ACHN (cell line): ENCODE measurements at regions not wholly inside any gene's neighbourhood (a gene's known extent, or its start where the extent isn't known, plus 50 kb on each side); places are given as distances from the start of the nearest gene placed in this dataset.

ENCODE experiments used
- DNase-seq: peaks from one replicate; pipeline ENCODE4 v3.0.0-alpha.2; 2015
- in situ Hi-C: cut with HindIII; loops from 2 replicates; pipeline ENCODE4 v1.10.0; 2017; ENCODE audit warnings: low sequenced_read_pairs, low pct_ligation_motif_present, low pct_unique_long_range_greater_than_20kb

- DNase-seq: no peak
- in situ Hi-C loops: no loop called here
Observed at GRCh38 chr14:96975116-96975515, 177.9 kb downstream of the VRK1 start.

- no peak for DNase-seq
- in situ Hi-C loops: no loop called here
Observed at GRCh38 chr14:96978525-96979272, 181.5 kb downstream of the VRK1 start.

- in situ Hi-C loops: no loop called here
- DNase-seq: no peak
Observed at GRCh38 chr14:96979611-96980074, 182.5 kb downstream of the VRK1 start.

GRCh38 chr14:96980835-96981234 lies 183.7 kb downstream of the VRK1 start:
- DNase-seq: no peak
- in situ Hi-C loops: no loop called here

- no peak for DNase-seq
- in situ Hi-C loops: no loop called here
Observed at GRCh38 chr14:96986256-96987085, 189.3 kb downstream of the VRK1 start.

GRCh38 chr14:96987086-96987474 lies 189.9 kb downstream of the VRK1 start:
- in situ Hi-C loops: no loop called here
- DNase-seq: no peak

GRCh38 chr14:96987771-96988170 lies 190.6 kb downstream of the VRK1 start:
- DNase-seq: no peak

GRCh38 chr14:96989306-96989705 lies 192.1 kb downstream of the VRK1 start:
- DNase-seq: no peak
- in situ Hi-C loops: no loop called here

More at GRCh38 chr14:96987771-96988170, 190.6 kb downstream of the VRK1 start:
- in situ Hi-C loops: no loop called here

GRCh38 chr14:96991226-96991625 lies 194.0 kb downstream of the VRK1 start:
- in situ Hi-C loops: no loop called here
- DNase-seq: no peak

GRCh38 chr14:96994999-96995398 lies 197.8 kb downstream of the VRK1 start:
- DNase-seq: no peak
- in situ Hi-C loops: no loop called here

GRCh38 chr14:96997269-96997668 lies 200.1 kb downstream of the VRK1 start:
- DNase-seq: no peak
- in situ Hi-C loops: no loop called here

- in situ Hi-C loops: no loop called here
- DNase-seq: no peak
Observed at GRCh38 chr14:96997996-96998395, 200.8 kb downstream of the VRK1 start.

- DNase-seq: no peak
- in situ Hi-C loops: no loop called here
Observed at GRCh38 chr14:96999654-97000155, 202.5 kb downstream of the VRK1 start.

GRCh38 chr14:97002454-97002853 lies 205.3 kb downstream of the VRK1 start:
- no peak for DNase-seq
- in situ Hi-C loops: no loop called here

GRCh38 chr14:97005934-97006333 lies 208.8 kb downstream of the VRK1 start:
- DNase-seq: no peak
- in situ Hi-C loops: no loop called here

GRCh38 chr14:97010491-97011160 lies 213.4 kb downstream of the VRK1 start:
- no peak for DNase-seq
- in situ Hi-C loops: no loop called here

GRCh38 chr14:97013878-97014277 lies 216.7 kb downstream of the VRK1 start:
- in situ Hi-C loops: no loop called here

GRCh38 chr14:97021001-97021400 lies 223.8 kb downstream of the VRK1 start:
- no peak for DNase-seq
- in situ Hi-C loops: no loop called here

More at GRCh38 chr14:97013878-97014277, 216.7 kb downstream of the VRK1 start:
- DNase-seq: no peak

- DNase-seq: no peak
- in situ Hi-C loops: no loop called here
Observed at GRCh38 chr14:97021571-97022168, 224.5 kb downstream of the VRK1 start.
